SU-DHL-6 (cell line): ENCODE measurements at regions not wholly inside any gene's neighbourhood (a gene's known extent, or its start where the extent isn't known, plus 50 kb on each side); places are given as distances from the start of the nearest gene placed in this dataset.

Source experiments
- EZH2phosphoT487 ChIP-seq: fragments of 200-600 bp; sonication (generic), shearing (Covaris generic); conservative IDR thresholded peaks from 2 replicates; pipeline ENCODE4 v1.6.1; 2018; ENCODE audit warnings: mild to moderate bottlenecking, antibody characterized with exemption, low read length, moderate library complexity, mixed read lengths
- TF ChIP-seq, protein P1 (sequence below): fragments of 200-600 bp; sonication (generic); IDR thresholded peaks from one replicate; pipeline ENCODE4 v1.5.1; 2017; ENCODE audit warnings: antibody characterized with exemption, mild to moderate bottlenecking, low read length, moderate library complexity; ENCODE audit not compliant: insufficient read depth, poor library complexity, severe bottlenecking

DNA sequence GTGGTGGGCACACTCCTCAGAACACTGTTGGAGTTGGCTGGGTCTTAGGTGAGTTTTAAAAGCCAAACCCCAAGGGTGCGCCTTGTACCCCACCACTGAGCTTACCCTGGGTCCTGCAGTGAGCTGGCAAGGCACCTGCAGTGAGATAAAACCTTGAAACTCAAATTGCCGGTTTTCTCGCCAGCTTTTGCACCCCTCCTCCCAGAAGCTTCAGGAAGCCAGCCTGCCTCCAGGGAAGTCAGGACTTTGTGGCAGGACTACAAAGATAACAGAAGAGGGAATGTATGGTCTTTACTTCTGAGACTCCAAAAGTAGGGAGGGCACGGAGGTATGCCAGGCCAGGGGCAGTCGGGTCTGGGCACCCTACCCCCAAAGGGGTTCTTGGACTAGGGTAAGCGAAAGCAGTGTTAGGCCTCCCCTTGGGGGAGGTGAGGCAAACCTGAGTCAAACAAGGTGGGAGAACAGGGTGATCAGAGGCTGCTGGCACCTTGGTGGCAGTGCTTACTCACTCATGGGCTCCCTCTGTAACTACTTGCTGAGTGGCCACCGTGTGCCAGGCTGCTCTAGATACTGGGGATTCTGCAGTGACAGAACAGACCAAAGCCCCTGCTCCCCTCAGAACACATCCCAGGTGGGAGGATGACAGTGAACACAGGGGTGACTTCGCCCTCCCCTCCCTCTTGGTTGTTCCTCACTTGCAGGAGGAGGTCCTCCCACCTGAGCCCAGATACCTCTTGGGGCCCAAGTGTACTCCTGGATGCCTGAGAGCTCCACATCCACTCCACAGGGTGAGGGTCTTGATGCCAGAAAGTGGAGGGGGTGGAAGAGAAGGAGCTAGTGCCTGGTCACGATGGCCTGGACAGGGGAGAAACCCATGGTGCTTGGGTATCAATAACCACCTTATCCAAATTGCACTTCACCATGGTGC is 69.3 kb upstream of the RGPD5 start:
- TF ChIP-seq, protein P1, sequence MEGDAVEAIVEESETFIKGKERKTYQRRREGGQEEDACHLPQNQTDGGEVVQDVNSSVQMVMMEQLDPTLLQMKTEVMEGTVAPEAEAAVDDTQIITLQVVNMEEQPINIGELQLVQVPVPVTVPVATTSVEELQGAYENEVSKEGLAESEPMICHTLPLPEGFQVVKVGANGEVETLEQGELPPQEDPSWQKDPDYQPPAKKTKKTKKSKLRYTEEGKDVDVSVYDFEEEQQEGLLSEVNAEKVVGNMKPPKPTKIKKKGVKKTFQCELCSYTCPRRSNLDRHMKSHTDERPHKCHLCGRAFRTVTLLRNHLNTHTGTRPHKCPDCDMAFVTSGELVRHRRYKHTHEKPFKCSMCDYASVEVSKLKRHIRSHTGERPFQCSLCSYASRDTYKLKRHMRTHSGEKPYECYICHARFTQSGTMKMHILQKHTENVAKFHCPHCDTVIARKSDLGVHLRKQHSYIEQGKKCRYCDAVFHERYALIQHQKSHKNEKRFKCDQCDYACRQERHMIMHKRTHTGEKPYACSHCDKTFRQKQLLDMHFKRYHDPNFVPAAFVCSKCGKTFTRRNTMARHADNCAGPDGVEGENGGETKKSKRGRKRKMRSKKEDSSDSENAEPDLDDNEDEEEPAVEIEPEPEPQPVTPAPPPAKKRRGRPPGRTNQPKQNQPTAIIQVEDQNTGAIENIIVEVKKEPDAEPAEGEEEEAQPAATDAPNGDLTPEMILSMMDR, result no peak
- no peak for TF ChIP-seq EZH2phosphoT487
